Activated naive CD8-positive, alpha-beta T cell treated with anti-CD3 and anti-CD28 coated beads for 36 hours (primary cell): ENCODE measurements at regions not wholly inside any gene's neighbourhood (a gene's known extent, or its start where the extent isn't known, plus 50 kb on each side); places are given as distances from the start of the nearest gene placed in this dataset.

Experiments used
- DNase-seq: peaks from one replicate; pipeline ENCODE4 v3.0.0; 2021
- H3K27ac Mint-ChIP-seq: one replicate; pipeline ENCODE4 v1.8.0; 2022; ENCODE audit warnings: mild to moderate bottlenecking, moderate library complexity, mixed read lengths
- H3K27me3 Mint-ChIP-seq: one replicate; pipeline ENCODE4 v1.8.0; 2022; ENCODE audit warnings: mild to moderate bottlenecking, mixed read lengths
- H3K36me3 Mint-ChIP-seq: one replicate; pipeline ENCODE4 v1.8.0; 2021; ENCODE audit warnings: mild to moderate bottlenecking, mixed read lengths
- H3K4me1 Mint-ChIP-seq: one replicate; pipeline ENCODE4 v1.8.0; 2021; ENCODE audit warnings: mixed read lengths
- H3K4me3 Mint-ChIP-seq: one replicate; pipeline ENCODE4 v1.8.0; 2022; ENCODE audit warnings: mild to moderate bottlenecking, moderate library complexity, mixed read lengths
- H3K9me3 Mint-ChIP-seq: one replicate; pipeline ENCODE4 v1.8.0; 2022; ENCODE audit warnings: mixed read lengths

DNA sequence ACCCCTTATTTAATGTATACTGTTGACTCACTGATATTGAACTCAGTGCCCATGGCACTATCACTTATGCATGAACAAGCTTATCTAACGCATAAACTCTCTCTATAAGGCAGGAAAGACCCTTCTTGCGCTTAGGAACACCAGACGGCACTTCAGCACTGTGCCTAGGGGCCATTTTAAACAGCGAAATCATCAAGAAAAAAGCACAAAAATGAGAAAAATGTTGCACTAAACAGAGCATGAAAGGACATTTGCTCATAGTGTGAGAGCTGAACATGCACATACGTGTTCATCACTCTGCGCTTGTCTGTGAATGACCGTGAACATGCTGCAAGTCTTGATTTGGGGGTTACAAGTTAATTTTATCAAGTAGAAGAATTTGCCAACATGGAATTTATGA is 109.6 kb downstream of the WDR11 start:
- Mint-ChIP-seq H3K27ac (no peak overlapping the region), H3K9me3 (no peaks in the 10 kb centered on the region), H3K4me3 (no peak overlapping the region), H3K27me3 (peaks cover 12% of the 10 kb centered on the region), H3K36me3 (no peaks in the 10 kb centered on the region), H3K4me1 (no peaks in the 10 kb centered on the region)
- no peak for DNase-seq

DNA sequence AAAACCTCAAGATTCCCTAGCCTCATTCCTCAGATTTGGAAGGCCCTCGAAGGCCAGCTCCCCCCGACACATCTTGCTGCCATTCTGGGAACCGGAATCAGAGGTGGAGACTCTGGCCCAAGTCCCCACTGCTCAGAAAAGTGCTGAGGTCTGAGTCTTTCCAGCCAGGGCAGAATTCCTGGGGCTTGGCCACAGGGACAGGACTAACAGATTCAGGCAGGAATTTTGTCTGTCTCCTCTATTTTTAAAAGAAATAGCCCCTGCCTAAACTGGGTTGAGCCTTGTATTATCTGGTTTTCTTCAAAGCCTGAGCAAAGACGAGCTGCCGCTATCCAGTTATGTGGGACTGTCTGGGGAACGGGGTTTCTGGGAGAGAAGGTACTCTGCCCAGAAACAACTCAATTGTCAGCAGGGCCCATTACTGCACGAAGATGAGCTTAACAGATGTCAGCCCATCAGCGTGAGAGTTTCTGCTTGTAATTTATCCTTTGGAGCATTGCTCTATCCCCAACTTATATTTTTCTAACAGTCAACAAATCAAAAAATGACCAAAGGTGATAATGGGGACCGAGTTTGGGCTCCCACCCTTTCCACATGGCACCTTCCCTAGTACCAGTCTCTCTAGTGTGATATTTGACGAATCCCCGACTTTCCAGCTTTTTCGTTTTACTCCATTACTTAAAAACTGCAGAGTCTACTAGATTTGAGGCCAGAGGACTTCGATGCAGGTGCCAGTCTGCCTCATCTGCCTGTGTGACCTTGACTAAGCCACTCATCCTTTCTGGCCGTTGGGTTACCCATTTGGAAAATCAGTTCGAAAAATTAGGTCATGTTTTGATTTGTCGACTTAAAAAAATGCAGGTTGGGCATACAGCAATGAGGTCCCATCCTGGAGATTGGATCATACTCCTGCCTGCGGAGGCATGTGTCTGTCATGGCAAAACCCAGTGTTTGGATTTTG is 110.9 kb downstream of the WDR11 start:
- DNase-seq = no peak
- no peak overlapping the region for H3K4me3 Mint-ChIP-seq
- H3K36me3 Mint-ChIP-seq = no peaks in the 10 kb centered on the region
- H3K27ac Mint-ChIP-seq = no peak overlapping the region
- H3K27me3 Mint-ChIP-seq = peaks cover 10% of the 10 kb centered on the region
- no peaks in the 10 kb centered on the region for H3K9me3 Mint-ChIP-seq
- no peaks in the 10 kb centered on the region for H3K4me1 Mint-ChIP-seq

DNA sequence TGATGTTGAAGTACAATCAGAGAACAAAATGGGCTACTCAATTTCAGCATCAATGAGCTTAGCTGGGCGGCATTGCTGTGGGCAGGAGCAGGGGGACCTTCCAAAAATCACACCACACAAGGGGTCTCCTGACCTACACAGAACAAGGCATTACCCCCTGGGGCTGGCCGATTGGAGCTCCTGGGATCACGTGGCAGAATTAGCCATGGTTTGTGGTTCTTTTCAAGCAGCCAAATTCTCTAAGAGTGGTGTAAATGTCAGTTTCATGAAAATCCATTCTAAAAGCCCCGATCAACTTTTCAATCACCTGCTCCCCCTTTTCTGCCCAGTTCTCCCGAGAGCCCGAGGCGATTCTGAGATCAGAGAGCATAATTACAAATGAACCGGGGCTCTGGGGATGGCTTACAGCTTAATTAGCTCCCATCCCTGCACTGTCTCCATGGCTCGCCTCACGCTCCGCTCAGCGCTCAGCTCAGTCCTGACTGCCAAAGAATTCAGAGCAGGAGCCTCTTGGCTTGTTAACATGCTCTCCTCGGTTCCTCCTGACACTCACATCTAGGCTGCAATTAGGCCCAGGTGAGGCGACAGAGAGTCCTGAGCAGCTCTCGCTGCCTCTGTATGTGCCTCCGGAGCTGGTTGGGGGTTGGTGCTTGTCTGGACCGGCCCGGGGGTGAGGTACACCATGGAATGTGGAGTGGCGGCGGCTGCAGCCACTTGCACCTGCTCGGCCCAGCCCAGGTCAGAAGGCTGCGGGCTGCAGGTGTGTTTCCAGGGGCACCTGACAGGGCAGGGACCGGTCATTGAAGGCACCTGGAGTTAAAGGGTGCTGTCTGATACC is 111.8 kb downstream of the WDR11 start:
- no peak overlapping the region for H3K27ac Mint-ChIP-seq

DNA sequence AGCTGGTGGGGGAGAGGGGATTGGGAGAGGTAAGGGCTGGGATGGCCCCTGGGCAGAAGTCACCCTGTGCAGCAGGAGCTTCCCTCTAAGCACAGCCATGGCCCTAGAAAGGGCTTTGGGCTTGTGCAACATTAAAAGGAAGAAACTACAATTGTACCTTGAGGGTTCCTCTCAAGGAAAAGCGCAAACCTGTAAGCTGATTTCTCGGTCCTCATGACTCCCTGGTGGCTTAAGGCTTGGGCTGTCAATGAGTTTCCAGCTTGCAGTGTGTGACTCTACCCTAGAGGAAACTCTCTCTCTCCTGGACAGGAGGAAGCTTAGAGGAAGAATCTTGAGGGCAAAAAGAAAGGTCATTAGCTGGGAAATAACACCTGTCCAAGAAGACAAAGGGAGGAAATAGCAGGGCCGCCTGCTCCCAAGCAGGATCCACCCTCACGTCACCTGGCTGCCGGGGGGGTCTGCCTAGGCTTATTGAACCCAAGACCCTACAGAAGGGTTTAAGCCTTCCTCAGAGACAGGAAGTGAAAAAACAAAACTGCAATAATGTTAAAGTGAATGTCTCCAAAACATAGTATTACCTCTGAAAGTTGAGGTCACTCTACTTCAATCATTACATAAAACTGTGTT is 112.5 kb downstream of the WDR11 start:
- no peaks in the 10 kb centered on the region for H3K36me3 Mint-ChIP-seq
- no peak for DNase-seq
- H3K9me3 Mint-ChIP-seq = no peaks in the 10 kb centered on the region
- peaks cover 10% of the 10 kb centered on the region for H3K27me3 Mint-ChIP-seq
- no peak overlapping the region for H3K4me3 Mint-ChIP-seq
- no peaks in the 10 kb centered on the region for H3K4me1 Mint-ChIP-seq
- H3K27ac Mint-ChIP-seq = no peak overlapping the region

More for the DNA sequence above, 111.8 kb downstream of the WDR11 start:
- Mint-ChIP-seq H3K27me3 (peaks cover 10% of the 10 kb centered on the region), H3K4me3 (no peak overlapping the region), H3K4me1 (no peaks in the 10 kb centered on the region), H3K36me3 (no peaks in the 10 kb centered on the region), H3K9me3 (no peaks in the 10 kb centered on the region)
- DNase-seq = no peak

DNA sequence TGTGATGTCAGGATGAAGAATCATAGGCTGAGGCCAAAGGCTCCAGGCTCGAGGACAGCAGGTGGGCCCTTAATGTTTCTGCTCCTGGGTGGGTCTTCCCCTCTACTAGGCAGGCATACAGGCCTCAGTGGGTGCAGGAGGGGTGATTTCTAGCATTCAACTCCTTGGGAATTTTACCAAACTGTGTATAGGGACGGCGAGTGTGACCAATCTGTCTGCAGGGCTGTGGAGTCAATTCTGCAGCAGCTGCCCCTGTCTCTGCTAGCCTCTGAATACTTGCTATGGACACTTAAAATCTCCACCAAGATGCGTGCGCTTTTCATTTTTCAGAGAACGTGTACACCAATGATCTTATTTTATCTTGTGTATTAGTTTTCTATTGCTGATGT is 115.5 kb downstream of the WDR11 start:
- DNase-seq = no peak
- Mint-ChIP-seq H3K27ac (no peak overlapping the region), H3K36me3 (no peaks in the 10 kb centered on the region), H3K9me3 (peaks cover 8% of the 10 kb centered on the region), H3K4me3 (no peak overlapping the region), H3K4me1 (peaks cover 2% of the 10 kb centered on the region), H3K27me3 (peaks cover 11% of the 10 kb centered on the region)

DNA sequence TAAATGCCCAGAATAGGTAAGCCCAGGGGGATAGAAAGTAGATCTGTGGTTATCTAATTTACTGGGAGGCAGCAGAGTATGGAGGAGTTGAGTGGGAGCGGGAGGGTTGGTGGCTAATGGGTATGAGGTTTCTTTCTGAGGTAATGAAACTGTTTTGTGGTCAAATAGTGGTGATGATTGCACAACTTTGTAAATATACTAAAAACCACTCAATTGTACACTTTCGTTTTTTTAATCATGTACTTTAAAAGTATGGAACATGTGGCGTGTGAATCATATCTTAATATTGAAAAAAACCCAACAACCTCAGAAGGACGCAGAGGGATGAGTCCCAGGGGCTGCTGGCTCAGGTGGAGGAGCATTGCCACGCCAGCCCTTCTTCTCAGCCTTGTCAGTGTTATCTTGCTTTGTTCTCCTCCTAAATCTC is 118.1 kb downstream of the WDR11 start:
- Mint-ChIP-seq H3K27ac (no peak overlapping the region), H3K4me1 (peaks cover 2% of the 10 kb centered on the region)

DNA sequence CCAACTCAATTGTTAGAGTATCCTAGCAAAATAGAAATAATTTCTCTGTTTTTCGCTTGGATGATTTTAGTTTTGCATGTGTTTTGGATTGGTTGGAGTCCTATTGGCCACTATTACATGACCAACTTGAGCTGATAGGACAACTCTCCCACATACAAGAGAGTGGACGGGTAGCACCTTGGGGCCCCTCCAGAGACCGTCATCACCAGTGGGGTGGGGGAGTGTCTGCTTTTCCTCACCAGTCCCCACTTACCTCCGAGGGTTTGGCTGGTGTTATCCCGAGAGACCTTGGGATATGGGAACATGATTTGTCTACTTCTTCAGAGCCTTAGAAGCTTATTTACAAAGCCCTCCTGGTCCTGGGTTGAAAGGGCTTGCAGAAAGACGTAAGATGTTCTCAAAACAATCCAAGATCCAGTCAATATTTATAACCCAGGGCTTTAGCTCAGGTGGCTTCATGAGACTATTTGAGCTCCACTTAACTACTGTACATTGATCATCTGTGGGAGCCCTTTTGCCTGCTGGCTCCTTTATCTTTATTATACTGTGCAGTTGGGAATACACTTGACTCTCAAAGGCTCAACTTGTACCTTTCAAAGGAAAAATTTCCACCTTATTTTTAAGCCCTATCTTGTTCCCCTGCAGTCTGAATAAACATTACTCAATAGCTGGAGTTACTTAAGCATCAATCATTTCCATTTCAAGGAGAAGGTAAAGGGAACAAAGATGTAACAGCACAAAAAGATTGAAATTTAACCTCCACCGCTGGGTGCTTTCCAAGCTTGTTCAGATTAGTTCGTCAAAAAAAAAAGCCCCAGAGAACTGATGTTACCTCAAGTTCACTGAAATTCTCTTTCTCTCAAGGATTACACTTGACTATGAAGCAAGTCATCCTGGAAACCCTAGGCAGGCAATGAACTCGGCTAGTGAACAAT is 119.7 kb downstream of the WDR11 start:
- no peak overlapping the region for H3K27ac Mint-ChIP-seq
- H3K36me3 Mint-ChIP-seq = no peaks in the 10 kb centered on the region
- H3K4me1 Mint-ChIP-seq = peaks cover 2% of the 10 kb centered on the region
- no peak overlapping the region for H3K4me3 Mint-ChIP-seq
- DNase-seq = no peak
- H3K9me3 Mint-ChIP-seq = peaks cover 12% of the 10 kb centered on the region
- peaks cover 40% of the 10 kb centered on the region for H3K27me3 Mint-ChIP-seq

More for the DNA sequence above, 118.1 kb downstream of the WDR11 start:
- Mint-ChIP-seq H3K36me3 (no peaks in the 10 kb centered on the region), H3K9me3 (peaks cover 8% of the 10 kb centered on the region), H3K4me3 (no peak overlapping the region), H3K27me3 (peaks cover 31% of the 10 kb centered on the region)
- DNase-seq = no peak

DNA sequence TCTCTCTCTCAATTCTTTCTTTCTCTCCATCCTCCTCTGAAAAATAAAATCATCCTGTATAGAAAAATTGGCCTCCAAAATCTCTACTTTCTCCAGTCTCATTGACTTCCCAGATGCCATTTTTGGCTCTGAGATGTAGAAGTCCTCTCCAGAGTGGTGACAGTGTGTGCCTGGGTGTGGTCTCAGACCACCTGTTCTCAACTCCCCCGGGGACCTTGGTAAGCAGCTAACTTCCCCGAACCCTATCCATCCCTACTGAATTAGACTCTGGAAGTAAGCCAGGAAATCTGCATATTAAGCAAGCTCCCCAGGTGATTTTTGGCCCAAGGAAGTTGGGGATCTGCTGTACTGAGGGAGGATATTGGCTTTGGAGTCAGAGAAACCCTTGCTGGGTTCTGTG is 120.5 kb downstream of the WDR11 start:
- H3K4me1 Mint-ChIP-seq = peaks cover 2% of the 10 kb centered on the region
- H3K4me3 Mint-ChIP-seq = no peak overlapping the region
- no peaks in the 10 kb centered on the region for H3K36me3 Mint-ChIP-seq
- peaks cover 44% of the 10 kb centered on the region for H3K27me3 Mint-ChIP-seq
- peaks cover 12% of the 10 kb centered on the region for H3K9me3 Mint-ChIP-seq
- no peak for DNase-seq
- H3K27ac Mint-ChIP-seq = no peak overlapping the region

DNA sequence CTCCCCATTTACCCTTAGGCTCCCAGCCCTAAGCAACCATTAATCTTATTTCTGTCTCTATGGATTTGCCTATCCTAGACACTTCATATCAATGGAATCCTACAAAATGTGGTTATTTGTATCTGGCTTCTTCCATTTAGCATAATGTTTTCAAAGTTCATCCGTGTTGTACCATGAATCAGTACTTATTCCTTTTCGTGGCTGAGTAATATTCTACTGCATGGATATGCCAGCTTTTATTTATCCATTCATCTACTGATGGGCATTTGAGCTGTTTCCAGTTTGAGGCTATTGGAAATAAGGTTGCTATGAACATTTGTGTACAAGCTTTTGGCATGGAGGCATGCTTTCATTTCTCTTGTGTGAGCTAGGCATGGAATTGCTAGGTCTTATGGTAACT is 121.1 kb downstream of the WDR11 start:
- no peaks in the 10 kb centered on the region for H3K36me3 Mint-ChIP-seq
- no peak overlapping the region for H3K27ac Mint-ChIP-seq
- H3K4me3 Mint-ChIP-seq = no peak overlapping the region
- H3K27me3 Mint-ChIP-seq = peaks cover 49% of the 10 kb centered on the region
- peaks cover 2% of the 10 kb centered on the region for H3K4me1 Mint-ChIP-seq
- peaks cover 12% of the 10 kb centered on the region for H3K9me3 Mint-ChIP-seq
- no peak for DNase-seq

DNA sequence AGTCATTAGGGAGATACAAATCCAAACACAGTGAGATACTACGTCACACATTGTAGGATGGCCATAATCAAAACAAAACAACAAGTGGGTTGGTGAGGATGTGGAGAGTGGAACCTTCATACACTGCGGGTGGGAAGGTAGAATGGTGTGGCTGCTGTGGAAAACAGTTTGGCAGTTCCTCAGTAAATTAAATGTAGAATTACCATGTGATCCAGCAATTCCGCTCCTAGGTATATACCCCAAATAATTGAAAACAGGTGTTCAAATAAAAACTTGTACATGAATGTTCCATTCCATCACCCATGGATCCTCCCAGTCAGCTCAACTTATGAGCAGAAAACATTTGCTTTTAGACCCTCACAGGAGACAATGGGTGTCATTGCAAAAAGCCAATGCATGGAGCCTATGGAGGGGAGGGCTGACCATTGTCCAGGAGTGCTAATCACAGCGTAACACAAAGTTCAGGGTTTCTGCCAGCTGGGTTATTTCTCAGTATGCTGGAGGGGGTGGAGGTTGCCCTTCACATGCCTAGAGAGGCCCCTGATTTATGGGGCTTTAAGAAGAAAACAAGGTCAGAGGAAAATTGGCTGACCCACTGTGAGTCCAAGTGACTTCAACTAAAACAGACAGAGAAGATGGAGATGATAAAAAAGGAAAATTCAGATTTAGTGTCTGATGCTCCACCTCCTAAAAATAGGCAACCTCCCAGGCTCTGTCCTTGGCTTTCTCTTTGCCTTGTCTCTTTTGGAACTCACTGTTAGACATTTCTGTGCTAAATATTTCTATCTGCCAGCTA is 124.1 kb downstream of the WDR11 start:
- Mint-ChIP-seq H3K9me3 (peaks cover 5% of the 10 kb centered on the region), H3K27me3 (peaks cover 70% of the 10 kb centered on the region), H3K27ac (no peak overlapping the region), H3K36me3 (no peaks in the 10 kb centered on the region), H3K4me3 (no peak overlapping the region), H3K4me1 (peaks cover 2% of the 10 kb centered on the region)
- no peak for DNase-seq

DNA sequence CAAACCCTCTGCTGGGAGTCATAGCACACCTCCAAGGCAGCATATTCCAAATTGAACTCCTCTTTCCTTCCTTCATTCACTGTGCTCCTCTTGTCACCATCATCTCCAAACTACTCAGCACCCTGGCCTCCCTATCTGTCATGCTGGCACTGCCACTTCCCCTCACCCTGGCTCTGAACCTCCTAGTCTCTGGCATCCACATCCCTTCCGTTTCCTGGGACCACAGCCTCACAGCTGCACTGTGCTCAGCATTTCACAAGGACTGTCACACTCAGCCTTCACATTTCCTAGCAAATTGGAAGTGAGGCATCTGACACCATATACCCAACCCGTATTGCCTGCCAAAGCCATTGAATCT is 124.7 kb downstream of the WDR11 start:
- Mint-ChIP-seq H3K27me3 (peaks cover 76% of the 10 kb centered on the region), H3K4me1 (peaks cover 2% of the 10 kb centered on the region), H3K9me3 (peaks cover 5% of the 10 kb centered on the region), H3K36me3 (no peaks in the 10 kb centered on the region), H3K4me3 (no peak overlapping the region), H3K27ac (no peak overlapping the region)
- DNase-seq = no peak

DNA sequence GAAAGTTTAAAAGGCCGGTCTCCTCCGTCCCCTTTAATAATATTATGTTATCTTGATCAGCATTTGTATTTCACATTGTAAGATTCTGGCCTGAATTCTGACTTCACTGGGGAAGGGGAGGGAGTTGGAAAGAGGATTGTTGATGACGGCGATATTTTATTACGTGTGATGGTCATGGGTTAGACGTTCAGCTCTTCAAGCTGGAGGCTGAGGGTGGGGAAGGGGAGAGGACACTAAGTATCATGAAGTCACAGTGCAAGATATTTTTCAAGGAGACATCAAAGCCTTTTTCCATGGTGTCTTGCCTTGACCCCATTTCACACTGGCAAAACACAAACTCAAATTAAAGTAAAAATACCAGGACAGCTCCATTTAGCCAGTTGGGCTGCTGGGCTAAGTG is 126.7 kb downstream of the WDR11 start:
- Mint-ChIP-seq H3K36me3 (no peaks in the 10 kb centered on the region), H3K27me3 (peaks cover 82% of the 10 kb centered on the region), H3K27ac (no peak overlapping the region), H3K9me3 (peaks cover 5% of the 10 kb centered on the region), H3K4me3 (no peak overlapping the region), H3K4me1 (peaks cover 2% of the 10 kb centered on the region)
- DNase-seq = no peak

DNA sequence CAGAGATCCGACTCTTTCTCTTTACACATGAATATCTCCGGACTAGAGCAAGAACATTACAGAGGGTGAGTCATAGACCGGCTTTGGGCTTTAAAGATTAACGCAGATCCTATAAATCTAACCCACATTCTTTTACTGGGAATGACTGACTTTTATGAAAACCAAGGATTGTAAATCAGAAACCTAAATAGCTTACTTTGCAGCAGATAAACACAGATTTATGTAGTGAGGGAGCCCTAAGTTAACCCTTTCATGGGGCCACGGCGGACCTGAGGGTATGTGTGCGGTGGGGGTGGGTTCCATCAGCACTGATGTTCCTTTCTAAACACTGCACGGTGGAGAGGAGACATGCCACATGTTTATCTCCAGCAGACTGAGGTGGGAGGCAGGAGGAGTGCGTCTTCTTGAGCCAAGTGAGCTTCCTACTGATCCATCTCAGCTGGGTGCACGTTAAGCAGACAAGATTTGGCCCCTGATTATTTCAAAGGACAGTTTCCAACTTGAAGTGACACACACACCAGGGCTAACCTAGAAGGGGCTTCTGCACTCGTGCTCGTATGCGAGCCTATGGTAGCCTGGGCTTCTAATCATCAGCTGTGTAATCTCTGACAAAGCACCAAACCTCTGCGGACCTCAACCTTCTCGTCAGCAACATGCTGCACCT is 127.6 kb downstream of the WDR11 start:
- Mint-ChIP-seq H3K36me3 (no peaks in the 10 kb centered on the region), H3K9me3 (peaks cover 5% of the 10 kb centered on the region), H3K4me3 (no peak overlapping the region), H3K27ac (no peak overlapping the region), H3K4me1 (peaks cover 2% of the 10 kb centered on the region), H3K27me3 (peaks cover 76% of the 10 kb centered on the region)
- no peak for DNase-seq
